Adipose tissue (tissue), 3 donors: ENCODE measurements at regions not wholly inside any gene's neighbourhood (a gene's known extent, or its start where the extent isn't known, plus 50 kb on each side); places are given as distances from the start of the nearest gene placed in this dataset.

Source experiments
- H3K27ac ChIP-seq: one replicate; pipeline ENCODE4 v1.5.1; 2013; ENCODE audit warnings: low read depth, low read length
- WGBS, 3 donors: extraction: QIAGEN DNeasy Blood & Tissue Kit; methylation state at CpG; one replicate each; pipeline ENCODE4 v1.1.7; 2013; 5-methylcytosine and 5-hydroxymethylcytosine counted together
- donor health status: healthy with polysubstance abuse.
- donor health status: Bipolar disorder and iron deficiency.
- donor health status: healthy.

- 85 to 89% (median 88%) methylated on average over 12 of the region's 12 CpGs for WGBS, 3 donors
- no peak overlapping the region for H3K27ac ChIP-seq
Measured at GRCh38 chr1:30413606-30414005, 309.8 kb downstream of the MATN1 start.

- no peak overlapping the region for H3K27ac ChIP-seq
- 52 to 63% (median 56%) methylated on average over 8 of the region's 8 CpGs for WGBS, 3 donors
Measured at GRCh38 chr1:30413111-30413440, 310.3 kb downstream of the MATN1 start.

DNA sequence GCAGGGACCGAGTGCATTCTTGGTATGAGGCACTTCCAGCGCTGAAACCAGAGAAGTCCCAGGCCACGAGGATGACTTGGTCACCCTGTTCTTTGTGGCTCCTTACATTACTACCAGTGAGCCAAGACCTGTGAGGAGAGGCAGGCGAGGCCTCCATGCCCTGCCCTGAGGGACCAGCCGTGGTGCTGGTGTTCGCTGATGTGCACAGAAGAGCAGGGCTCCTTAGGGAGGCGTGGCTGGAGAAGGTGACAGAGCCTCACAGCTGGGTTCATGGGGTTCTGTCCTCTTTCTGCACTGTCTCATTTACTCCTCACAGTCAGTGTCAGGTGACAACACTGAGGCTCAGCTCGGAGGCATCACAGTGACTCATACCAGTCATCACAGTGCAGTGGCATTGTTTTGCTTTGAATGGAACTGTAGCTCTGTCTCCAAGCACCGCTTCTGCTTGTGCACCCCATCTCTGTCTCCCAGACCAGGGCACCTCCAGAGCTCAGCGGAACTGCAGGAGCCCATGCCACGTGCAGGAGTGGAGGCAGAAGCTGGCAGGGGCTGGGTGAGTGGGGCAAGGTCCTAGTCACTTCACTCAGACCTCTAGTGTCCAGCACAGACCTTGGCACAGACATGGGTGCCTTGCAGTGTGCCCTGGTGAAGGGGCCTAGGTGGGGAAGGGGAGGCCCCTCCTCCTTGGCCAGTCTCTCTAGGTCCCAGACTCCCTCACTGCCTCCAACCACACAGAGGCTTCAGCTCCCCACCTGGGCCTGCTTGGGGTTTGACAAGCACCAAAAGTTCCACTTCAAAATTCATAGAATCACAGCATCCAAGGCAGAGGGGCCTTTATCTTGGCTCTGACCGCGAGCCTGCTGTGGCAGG lies 310.9 kb downstream of the MATN1 start:
- 61 to 68% (median 63%) methylated on average over 13 of the region's 13 CpGs for WGBS, 3 donors
- no peak overlapping the region for H3K27ac ChIP-seq

DNA sequence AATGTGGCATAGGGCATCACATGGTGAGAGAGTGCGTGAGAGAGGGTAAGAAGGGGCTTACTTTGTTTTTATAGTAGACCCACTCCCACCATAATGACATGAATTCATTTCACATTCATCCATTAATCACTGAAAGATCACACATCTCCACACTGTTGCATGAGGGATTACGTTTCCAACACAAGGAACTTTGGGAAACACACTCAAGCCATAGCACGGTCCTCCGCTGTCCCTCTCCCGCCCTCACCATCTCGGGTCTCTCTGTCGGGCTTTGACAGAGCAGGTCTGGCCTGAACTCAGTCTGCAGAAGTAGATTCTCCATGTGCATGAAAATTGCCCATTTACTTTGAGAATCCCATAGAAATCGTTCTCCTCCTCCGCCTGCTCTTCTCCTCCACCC lies 312.2 kb downstream of the MATN1 start:
- no peak overlapping the region for H3K27ac ChIP-seq
- WGBS, 3 donors: 74 to 84% (median 80%) methylated on average over 9 of the region's 9 CpGs

DNA sequence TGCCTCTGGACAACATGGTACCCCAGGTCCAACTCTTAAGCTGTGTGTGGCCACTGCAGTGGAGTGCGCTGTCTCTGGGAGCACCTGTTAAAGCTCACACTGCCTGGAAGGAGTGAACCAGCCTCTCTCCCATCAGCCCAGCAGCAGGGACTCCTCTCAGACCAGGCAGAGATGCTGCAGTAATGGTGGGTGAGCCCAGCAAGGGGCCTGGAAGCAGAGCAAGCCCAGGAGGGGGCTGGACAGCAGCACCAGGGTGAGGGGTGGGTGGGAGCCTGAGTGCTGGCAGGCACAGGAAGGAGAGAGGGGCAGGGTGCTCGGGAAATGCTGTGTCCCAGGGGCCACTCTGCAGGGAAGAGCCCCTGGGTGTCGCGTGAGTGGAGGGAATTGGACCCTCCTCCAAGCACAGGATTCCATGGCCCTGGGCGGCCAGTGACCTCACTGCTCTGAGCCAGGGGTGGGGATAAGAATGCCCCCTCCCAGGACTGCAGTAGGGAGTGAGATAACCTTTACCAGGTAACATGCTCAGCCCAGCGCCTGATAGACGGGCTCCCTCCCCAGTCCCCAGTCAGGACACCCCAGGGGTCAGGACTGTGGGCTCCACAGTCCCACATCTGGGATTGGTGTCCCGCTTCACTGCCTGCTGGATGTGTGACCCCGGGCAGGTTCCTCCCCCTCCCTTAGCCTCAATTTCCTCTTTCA lies 313.1 kb downstream of the MATN1 start:
- no peak overlapping the region for H3K27ac ChIP-seq
- 81 to 83% (median 83%) methylated on average over 9 of the region's 9 CpGs for WGBS, 3 donors

GRCh38 chr1:30409476-30410152 lies 313.8 kb downstream of the MATN1 start:
- no peak overlapping the region for H3K27ac ChIP-seq
- 80 to 86% (median 81%) methylated on average over 5 of the region's 5 CpGs for WGBS, 3 donors

GRCh38 chr1:30407865-30408580 lies 315.4 kb downstream of the MATN1 start:
- no peak overlapping the region for H3K27ac ChIP-seq
- WGBS, 3 donors: 72 to 75% (median 74%) methylated on average over 9 of the region's 9 CpGs

DNA sequence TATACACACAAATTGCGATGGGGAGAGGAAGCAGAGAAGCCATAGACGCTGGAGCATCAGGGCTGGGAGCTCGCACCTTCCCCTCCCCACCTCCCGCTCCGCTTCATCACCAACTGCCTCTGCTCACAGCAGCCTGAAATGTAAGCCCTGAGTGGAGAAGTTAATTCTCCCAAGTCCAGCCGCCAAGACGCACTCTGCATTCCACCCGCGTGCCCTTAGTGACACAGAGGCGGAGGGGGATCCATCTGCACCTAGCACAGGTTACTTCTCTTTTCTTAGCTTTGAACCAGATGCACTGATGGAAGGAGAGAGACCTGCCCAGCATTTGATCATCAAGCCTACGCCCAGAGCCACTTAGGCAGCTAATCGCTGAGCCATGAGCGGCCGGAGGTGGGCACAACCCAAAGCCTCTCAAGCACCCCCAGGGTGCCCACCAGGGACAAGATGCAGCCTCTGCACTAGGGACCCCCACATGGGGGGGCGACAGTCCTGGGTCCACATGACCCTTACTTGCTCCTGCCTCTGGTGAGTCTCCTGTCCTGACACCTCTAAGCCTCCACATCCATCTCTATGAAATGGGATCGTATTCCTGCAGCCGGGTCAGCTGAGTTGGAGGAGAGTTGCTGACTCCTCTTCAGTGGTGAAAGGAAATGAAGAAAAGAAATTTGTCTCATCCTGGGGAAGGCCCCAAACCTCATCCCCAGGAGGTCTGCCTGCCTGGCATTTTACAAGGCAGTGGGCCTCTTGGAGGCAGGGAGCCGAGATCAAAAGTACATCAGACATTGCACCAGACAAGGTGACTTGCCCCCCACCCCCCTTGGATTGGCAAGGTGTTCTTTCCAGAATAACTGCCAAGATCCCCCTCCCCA lies 316.2 kb downstream of the MATN1 start:
- WGBS, 3 donors: 39 to 52% (median 50%) methylated on average over 18 of the region's 18 CpGs
- no peak overlapping the region for H3K27ac ChIP-seq

- 79 to 88% (median 79%) methylated on average over 8 of the region's 8 CpGs for WGBS, 3 donors
- no peak overlapping the region for H3K27ac ChIP-seq
Measured at GRCh38 chr1:30405631-30406212, 317.7 kb downstream of the MATN1 start.

DNA sequence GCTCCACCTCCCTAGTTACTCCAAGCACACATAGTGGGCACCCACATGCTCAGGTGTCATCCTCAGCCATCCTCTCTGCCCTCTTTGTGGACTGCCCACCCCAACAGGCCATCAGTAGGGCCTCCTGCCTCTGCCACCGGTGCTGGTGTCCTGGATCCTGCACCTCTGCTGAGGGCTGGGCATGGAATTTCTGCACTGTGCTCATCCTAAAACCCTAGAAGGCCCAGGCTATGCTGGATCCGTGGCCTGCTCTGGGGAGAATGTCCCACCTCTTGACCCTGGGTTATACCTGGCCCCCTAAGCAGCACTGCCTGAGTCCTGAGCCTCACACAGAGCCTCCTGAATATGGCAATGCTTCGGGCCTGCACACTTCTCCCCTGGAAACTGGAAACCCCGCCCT lies 318.3 kb downstream of the MATN1 start:
- H3K27ac ChIP-seq: no peak overlapping the region
- WGBS, 3 donors: 58 to 72% (median 61%) methylated on average over 4 of the region's 4 CpGs

GRCh38 chr1:30404341-30404740 lies 319.0 kb downstream of the MATN1 start:
- H3K27ac ChIP-seq: no peak overlapping the region
- 72 to 82% (median 78%) methylated on average over 8 of the region's 8 CpGs for WGBS, 3 donors

GRCh38 chr1:30403726-30404125 lies 319.7 kb downstream of the MATN1 start:
- 73 to 89% (median 86%) methylated on average over 2 of the region's 2 CpGs for WGBS, 3 donors
- no peak overlapping the region for H3K27ac ChIP-seq

DNA sequence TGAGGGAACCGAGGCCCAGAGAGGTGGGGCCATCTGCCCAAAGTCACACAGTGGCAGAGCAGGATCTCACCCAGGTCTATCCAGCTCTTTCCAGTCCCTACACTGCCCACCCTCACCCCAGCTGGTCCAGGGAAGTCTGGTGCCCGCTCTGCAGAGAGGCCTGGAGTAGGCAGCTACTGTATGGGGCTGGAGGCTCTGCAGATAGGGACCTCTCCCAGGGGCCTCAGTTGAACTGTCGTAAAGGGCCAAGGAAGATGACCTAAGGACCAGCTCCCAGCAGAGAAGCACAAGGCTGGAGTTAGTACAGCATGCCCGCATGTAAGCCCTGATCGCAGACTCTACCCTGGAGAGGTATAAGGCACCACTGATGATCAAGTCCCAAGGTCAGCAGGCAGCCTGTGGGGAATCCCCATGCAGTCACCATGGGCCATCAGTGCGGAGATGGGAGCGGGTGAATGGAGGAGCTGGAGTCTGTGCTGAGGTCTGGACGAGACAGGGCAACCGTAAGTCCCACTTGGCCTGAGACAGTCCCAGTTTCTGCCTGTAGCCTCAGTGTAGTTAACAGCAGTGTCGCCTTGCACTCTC lies 320.2 kb downstream of the MATN1 start:
- H3K27ac ChIP-seq: no peak overlapping the region
- WGBS, 3 donors: 87 to 91% (median 90%) methylated on average over 10 of the region's 10 CpGs

GRCh38 chr1:30402031-30402430 lies 321.4 kb downstream of the MATN1 start:
- 76 to 87% (median 85%) methylated on average over 2 of the region's 2 CpGs for WGBS, 3 donors
- no peak overlapping the region for H3K27ac ChIP-seq

GRCh38 chr1:30400507-30400906 lies 322.9 kb downstream of the MATN1 start:
- WGBS, 3 donors: 47 to 76% (median 49%) methylated on average over 4 of the region's 4 CpGs
- no peak overlapping the region for H3K27ac ChIP-seq

DNA sequence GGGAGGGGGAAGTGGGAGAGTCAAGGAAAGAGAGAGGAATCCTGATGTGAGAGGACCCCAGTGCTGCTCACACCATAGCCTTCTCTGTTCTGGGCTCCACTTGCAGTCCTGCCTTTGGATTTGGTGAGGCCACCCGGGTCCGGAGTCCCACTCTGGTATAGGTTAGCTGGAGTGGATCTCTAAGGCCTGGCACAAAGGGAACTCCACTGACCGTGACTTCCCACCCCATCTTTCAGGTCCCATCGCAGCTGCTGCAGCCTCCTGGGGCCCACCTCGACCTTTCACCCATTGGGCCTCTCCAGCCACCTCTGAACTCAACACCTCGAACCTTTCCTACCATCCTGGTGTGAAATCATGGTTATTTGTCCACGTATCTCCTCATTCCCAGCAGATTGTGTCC lies 324.4 kb downstream of the MATN1 start:
- WGBS, 3 donors: 70 to 80% (median 78%) methylated on average over 7 of the region's 7 CpGs
- no peak overlapping the region for H3K27ac ChIP-seq

GRCh38 chr1:30397576-30397975 lies 325.8 kb downstream of the MATN1 start:
- 87 to 91% (median 90%) methylated on average over 6 of the region's 6 CpGs for WGBS, 3 donors
- peak overlapping the region; percentile 49 for H3K27ac ChIP-seq
